ENCODE measurements at regions not wholly inside any gene's neighbourhood (a gene's known extent, or its start where the extent isn't known, plus 50 kb on each side); places are given as distances from the start of the nearest gene placed in this dataset.

DNA sequence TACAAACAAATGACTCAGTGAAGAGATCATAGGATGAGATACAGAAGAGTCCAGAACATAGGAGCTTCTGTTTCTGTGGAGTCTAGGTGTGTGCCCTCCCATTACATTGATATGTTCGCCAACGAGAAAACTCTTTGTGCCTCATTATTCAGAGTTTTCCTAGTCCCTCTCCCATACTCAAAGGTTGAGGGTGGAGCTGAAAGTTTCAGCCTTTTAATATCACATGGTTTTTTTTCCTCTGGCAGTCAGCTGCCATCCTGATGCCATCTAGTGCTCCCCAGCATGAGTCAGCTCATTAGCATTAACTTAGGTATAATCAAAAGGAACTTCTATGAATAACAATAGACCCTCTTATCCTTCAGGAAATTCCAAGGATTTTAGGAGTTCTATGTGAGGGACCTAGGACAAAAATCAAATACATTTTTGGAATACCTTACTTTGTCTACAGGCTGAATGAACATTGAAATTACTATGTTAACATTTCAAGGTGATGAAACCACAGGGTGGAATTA is 559.6 kb upstream of the AMOT start:
- no peak for TF ChIP-seq CTCF (IDR thresholded peaks at IDR 0.05)
- no peak for TF ChIP-seq POLR2A (IDR thresholded peaks at IDR 0.05)
